GM12874 (cell line): ENCODE measurements at regions not wholly inside any gene's neighbourhood (a gene's known extent, or its start where the extent isn't known, plus 50 kb on each side); places are given as distances from the start of the nearest gene placed in this dataset.

Experiments
- TF ChIP-seq, protein P1 (sequence below): IDR thresholded peaks from 2 replicates; pipeline ENCODE4 v1.5.1; 2011; ENCODE audit warnings: low read depth, mild to moderate bottlenecking, control low read depth, low read length, moderate library complexity; ENCODE audit not compliant: insufficient read depth

- TF ChIP-seq, protein P1, sequence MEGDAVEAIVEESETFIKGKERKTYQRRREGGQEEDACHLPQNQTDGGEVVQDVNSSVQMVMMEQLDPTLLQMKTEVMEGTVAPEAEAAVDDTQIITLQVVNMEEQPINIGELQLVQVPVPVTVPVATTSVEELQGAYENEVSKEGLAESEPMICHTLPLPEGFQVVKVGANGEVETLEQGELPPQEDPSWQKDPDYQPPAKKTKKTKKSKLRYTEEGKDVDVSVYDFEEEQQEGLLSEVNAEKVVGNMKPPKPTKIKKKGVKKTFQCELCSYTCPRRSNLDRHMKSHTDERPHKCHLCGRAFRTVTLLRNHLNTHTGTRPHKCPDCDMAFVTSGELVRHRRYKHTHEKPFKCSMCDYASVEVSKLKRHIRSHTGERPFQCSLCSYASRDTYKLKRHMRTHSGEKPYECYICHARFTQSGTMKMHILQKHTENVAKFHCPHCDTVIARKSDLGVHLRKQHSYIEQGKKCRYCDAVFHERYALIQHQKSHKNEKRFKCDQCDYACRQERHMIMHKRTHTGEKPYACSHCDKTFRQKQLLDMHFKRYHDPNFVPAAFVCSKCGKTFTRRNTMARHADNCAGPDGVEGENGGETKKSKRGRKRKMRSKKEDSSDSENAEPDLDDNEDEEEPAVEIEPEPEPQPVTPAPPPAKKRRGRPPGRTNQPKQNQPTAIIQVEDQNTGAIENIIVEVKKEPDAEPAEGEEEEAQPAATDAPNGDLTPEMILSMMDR, result no peak
Observed at GRCh38 chr14:87214558-87214957, 778.4 kb downstream of the GALC start.

- TF ChIP-seq, protein P1, result no peak
Observed at GRCh38 chr14:87207756-87208155, 785.2 kb downstream of the GALC start.

DNA sequence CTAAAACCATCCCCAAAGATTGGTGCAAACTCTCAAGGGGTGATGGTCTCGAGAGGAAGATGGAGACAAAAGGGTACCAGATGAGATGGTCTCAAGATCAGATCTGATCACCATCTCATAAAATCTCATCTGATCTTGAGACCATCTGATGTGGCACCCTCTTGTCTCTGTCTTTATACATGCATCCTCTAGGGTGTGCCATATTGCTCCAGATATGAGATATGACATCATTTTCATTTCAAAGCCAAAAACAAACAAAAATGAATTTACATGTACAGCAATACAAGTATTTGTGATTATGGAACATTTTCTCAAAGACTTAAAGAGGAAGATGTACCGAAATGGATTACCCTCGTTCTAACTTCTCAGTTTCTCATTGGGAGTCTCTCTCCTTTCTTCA lies 787.2 kb downstream of the GALC start:
- TF ChIP-seq, protein P1, result no peak

- TF ChIP-seq, protein P1, result no peak
Observed at GRCh38 chr14:87203346-87203745, 789.6 kb downstream of the GALC start.

DNA sequence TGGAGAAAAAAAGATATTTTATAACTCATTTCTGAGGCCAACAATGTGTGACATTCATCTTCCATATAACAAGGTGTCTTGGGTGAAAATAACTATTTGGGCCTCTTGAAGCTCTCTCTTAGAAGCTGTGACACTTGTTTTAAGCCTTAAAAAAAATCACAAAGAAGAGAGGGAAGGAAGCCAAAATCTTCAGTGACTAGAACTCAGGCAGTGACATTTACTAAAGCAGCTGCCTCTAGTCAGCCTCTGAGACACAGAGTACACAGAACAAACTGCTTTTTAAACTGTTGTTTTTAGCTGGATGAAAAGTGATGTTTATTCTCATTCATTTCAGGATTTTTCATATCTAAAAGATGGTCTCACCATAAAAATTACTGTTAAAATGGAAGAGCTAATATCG lies 793.6 kb downstream of the GALC start:
- TF ChIP-seq, protein P1, result no peak

GRCh38 chr14:87196436-87196835 lies 796.5 kb downstream of the GALC start:
- TF ChIP-seq, protein P1, result no peak

- TF ChIP-seq, protein P1, result no peak
Observed at GRCh38 chr14:87187786-87188185, 805.2 kb downstream of the GALC start.

DNA sequence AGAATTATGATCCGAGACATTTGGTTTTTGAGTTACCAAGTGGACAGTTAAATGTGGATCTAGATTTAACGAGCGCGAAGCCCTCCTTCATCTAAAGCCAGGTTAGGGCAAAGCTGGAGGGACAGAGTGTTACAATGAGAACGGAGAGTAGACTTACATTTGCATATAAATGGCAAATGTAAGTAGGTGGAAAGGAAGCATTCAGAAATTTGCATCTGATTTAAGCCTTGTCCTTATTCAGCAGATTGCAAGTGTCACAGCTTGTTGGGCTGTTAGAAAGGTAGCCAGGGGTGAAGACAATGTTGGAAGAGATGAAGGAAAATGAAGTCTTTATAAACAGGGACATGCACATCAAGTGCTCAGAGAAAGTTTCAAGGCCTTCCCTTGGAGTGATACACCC lies 806.2 kb downstream of the GALC start:
- TF ChIP-seq, protein P1, result no peak
